HepG2 (cell line): ENCODE measurements at regions not wholly inside any gene's neighbourhood (a gene's known extent, or its start where the extent isn't known, plus 50 kb on each side); places are given as distances from the start of the nearest gene placed in this dataset.

ENCODE experiments used
- ATAC-seq: fragments of 200-7000 bp; cut with Tn5 transposase; 3 replicates; pipeline ENCODE4 v1.9.1; 2020; ENCODE audit warnings: mild to moderate bottlenecking, moderate library complexity
- BruUV-seq: library from RNA; stranded (reverse); fragments of 400-500 nt; replicated peaks from 2 replicates; lab custom pipeline; 2021; lab: Mats Ljungman, UMichigan
- CTCF ChIA-PET: fragments of 300-600 bp; formaldehyde crosslinking; extraction: SDS; loops from one replicate; lab custom pipeline; 2021; ENCODE audit warnings: low total read pairs, inconsistent platforms, low intra/inter-chr PET ratio; lab: Yijun Ruan, JAX
- POLR2A ChIA-PET: fragments of 350-600 bp; sonication (Branson Sonifier 250); formaldehyde crosslinking; loops from one replicate; lab custom pipeline; 2020; ENCODE audit warnings: antibody characterized with exemption, inconsistent platforms; lab: Yijun Ruan, JAX
- DNase-seq: peaks from one replicate; pipeline ENCODE4 v3.0.0-alpha.2; 2015; ENCODE audit warnings: low spot score
- FAIRE-seq: peaks from 3 replicates; lab custom pipeline; 2011; peaks lifted over from hg19 to GRCh38; lab: Jason Lieb, UNC
- H2AFZ ChIP-seq: one replicate; pipeline ENCODE4 v1.6.1; 2011; ENCODE audit warnings: low read length, inconsistent platforms
- H3K27ac ChIP-seq: fragments of 300-600 bp; 3 replicates; pipeline ENCODE4 v1.8.0; 2011; ENCODE audit warnings: mixed run types, mild to moderate bottlenecking, mixed read lengths, low read length, inconsistent platforms; ENCODE audit not compliant: insufficient read depth; ENCODE audit errors: extremely low read length
- H3K27me3 ChIP-seq, 2 experiments: fragments of 200-600 bp in 1 of 2; 2 replicates in 1 of 2; 3 replicates in 1 of 2; pipeline versions ENCODE4 v1.6.0 to v1.8.0; 2011; ENCODE audit warnings: low read length in 2 of 2, mild to moderate bottlenecking in 2 of 2, moderate library complexity in 2 of 2, inconsistent platforms in 1 of 2; ENCODE audit not compliant: insufficient read depth in 2 of 2, control insufficient read depth in 1 of 2
- H3K36me3 ChIP-seq, 2 experiments: fragments of 200-600 bp in 1 of 2; replicated peaks in 1 of 2; 2 replicates in 1 of 2; 3 replicates in 1 of 2; pipeline versions ENCODE4 v1.5.1 to v1.8.0; 2011; ENCODE audit warnings: low read length in 2 of 2, inconsistent platforms in 1 of 2; ENCODE audit not compliant: insufficient read depth in 2 of 2, control insufficient read depth in 1 of 2
- H3K4me1 ChIP-seq: 2 replicates; pipeline ENCODE4 v1.5.1; 2012; ENCODE audit warnings: low read length, inconsistent platforms; ENCODE audit not compliant: insufficient read depth
- H3K4me2 ChIP-seq: 2 replicates; pipeline ENCODE4 v1.6.0; 2011; ENCODE audit warnings: low read depth, low read length, inconsistent platforms
- H3K4me3 ChIP-seq, 3 experiments: fragments of 200-600 bp in 1 of 3; sonication (generic), shearing (Covaris generic) in 1 of 3; replicated peaks in 1 of 3; 2 replicates each; pipeline ENCODE4 v1.5.1; 2011 to 2016; ENCODE audit warnings: low read length in 3 of 3, inconsistent platforms in 2 of 3, low read depth in 2 of 3, mild to moderate bottlenecking in 2 of 3, control low read depth in 1 of 3, mixed read lengths in 1 of 3; ENCODE audit not compliant: insufficient read depth in 1 of 3
- H3K79me2 ChIP-seq: one replicate; pipeline ENCODE4 v1.6.1; 2011; ENCODE audit warnings: low read length, inconsistent platforms; ENCODE audit not compliant: insufficient read depth
- H3K9ac ChIP-seq: 2 replicates; pipeline ENCODE4 v1.6.0; 2011; ENCODE audit warnings: mild to moderate bottlenecking, low read depth, low read length, inconsistent platforms; ENCODE audit not compliant: insufficient read depth
- H3K9me3 ChIP-seq: 2 replicates; pipeline ENCODE4 v1.5.1; 2012; ENCODE audit warnings: mild to moderate bottlenecking, low read length
- H4K20me1 ChIP-seq: 2 replicates; pipeline ENCODE4 v1.6.0; 2011; ENCODE audit warnings: inconsistent platforms, mild to moderate bottlenecking, low read length, moderate library complexity; ENCODE audit not compliant: insufficient read depth
- AHR ChIP-seq: IDR thresholded peaks from 2 replicates; pipeline ENCODE4 v1.6.1; 2018; ENCODE audit warnings: missing genetic modification reagents, missing compliant biosample characterization
- CEBPB ChIP-seq: IDR thresholded peaks from 2 replicates; pipeline ENCODE4 v1.6.1; 2011; ENCODE audit warnings: low read depth, low read length, improper control_type of control experiment, borderline replicate concordance
- KDM2A ChIP-seq: sonication (generic); formaldehyde crosslinking; IDR thresholded peaks from 2 replicates; pipeline ENCODE4 v1.4.0; 2020; ENCODE audit warnings: low read depth, missing genetic modification reagents, borderline replicate concordance
- ZNF720 ChIP-seq: sonication (generic); formaldehyde crosslinking; IDR thresholded peaks from 2 replicates; pipeline ENCODE4 v1.4.0; 2020; ENCODE audit warnings: missing genetic modification reagents
- ZNF782 ChIP-seq: sonication (generic); formaldehyde crosslinking; IDR thresholded peaks from 2 replicates; pipeline ENCODE4 v1.4.0; 2020; ENCODE audit warnings: missing genetic modification reagents, mild to moderate bottlenecking, borderline replicate concordance
- WGBS: methylation state at CpG from one replicate; pipeline ENCODE4 v1.1.6; 2017; ENCODE audit warnings: low lambda C conversion rate; 5-methylcytosine and 5-hydroxymethylcytosine counted together
- in situ Hi-C: cut with HindIII; loops from 2 replicates; pipeline ENCODE4 v1.10.0; 2017; ENCODE audit warnings: low pct_unique_long_range_greater_than_20kb; ENCODE audit not compliant: extremely low pct_ligation_motif_present
- intact Hi-C: fragments of 100-400 bp; cut with micrococcal nuclease; formaldehyde crosslinking; loops from one replicate; pipeline ENCODE4 v1.10.0; 2022; ENCODE audit not compliant: unreplicated experiment
- TF ChIP-seq, protein P1 (sequence below): sonication (generic); formaldehyde crosslinking; IDR thresholded peaks from 2 replicates; pipeline ENCODE4 v1.5.1; 2020; ENCODE audit warnings: mild to moderate bottlenecking, missing genetic modification reagents, moderate library complexity
- TF ChIP-seq, protein P2 (sequence below): sonication (generic); formaldehyde crosslinking; IDR thresholded peaks from 2 replicates; pipeline ENCODE4 v1.8.0; 2022; ENCODE audit warnings: mild to moderate bottlenecking, missing genetic modification reagents; ENCODE audit not compliant: insufficient replicate concordance
- TF ChIP-seq, protein P3 (sequence below): sonication (generic); formaldehyde crosslinking; IDR thresholded peaks from 2 replicates; pipeline ENCODE4 v1.4.0; 2020; ENCODE audit warnings: missing genetic modification reagents, borderline replicate concordance
- TF ChIP-seq, protein P4 (sequence below): sonication (generic); formaldehyde crosslinking; IDR thresholded peaks from 2 replicates; pipeline ENCODE4 v1.4.0; 2020; ENCODE audit warnings: mild to moderate bottlenecking, missing genetic modification reagents
- TF ChIP-seq, protein P5 (sequence below), 2 experiments: IDR thresholded peaks; 2 replicates each; pipeline ENCODE4 v1.6.1; 2011 to 2012; ENCODE audit warnings: low read length in 2 of 2, borderline replicate concordance in 1 of 2, low read depth in 1 of 2, mild to moderate bottlenecking in 1 of 2, moderate library complexity in 1 of 2

DNA sequence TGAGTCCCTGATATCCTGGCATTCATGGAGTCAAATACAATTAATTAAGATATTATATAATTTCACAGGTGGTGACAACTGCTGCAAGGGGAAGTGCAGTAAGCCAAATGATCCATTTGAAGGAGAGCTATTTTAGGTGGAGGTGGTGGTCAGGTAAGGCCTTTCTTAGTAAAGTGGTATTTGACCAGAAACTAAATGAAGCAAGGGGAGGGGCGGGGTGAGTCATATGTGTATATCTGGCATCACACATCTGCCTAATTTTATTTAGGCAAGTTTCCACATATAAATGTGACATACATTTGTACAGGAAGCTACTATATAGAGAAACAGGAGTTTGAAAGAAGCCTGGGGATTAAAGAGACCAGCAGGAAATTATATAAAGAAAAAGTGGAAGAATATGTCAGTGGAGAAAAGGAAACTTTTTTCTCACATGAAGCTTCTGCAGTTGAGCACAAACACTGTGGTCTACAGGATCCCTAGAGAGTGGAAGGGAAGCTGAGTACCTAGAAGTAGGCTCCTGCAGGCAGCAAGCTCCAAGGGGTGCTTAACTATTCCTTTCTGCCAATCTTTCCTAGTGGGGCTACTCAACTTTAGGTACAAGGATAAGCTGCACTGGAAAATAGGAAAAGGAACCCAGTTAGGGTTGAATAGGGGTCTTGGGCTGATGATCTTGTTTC lies 99.6 kb downstream of the OGFRL1 start:
- POLR2A ChIA-PET = no interaction called here
- intact Hi-C loops = no loop called here
- Histone ChIP-seq H3K9ac (no peak overlapping the region), H3K36me3 (no peaks in the 10 kb centered on the region), H4K20me1 (no peaks in the 10 kb centered on the region), H3K4me3 (no peak overlapping the region), H3K4me1 (no peaks in the 10 kb centered on the region), H3K9me3 (no peaks in the 10 kb centered on the region), H3K79me2 (no peaks in the 10 kb centered on the region), H2AFZ (no peak overlapping the region), H3K27ac (no peak overlapping the region), H3K4me2 (no peak overlapping the region), H3K27me3 (no peaks in the 10 kb centered on the region)
- BruUV-seq = no TSS peak
- ATAC-seq (no peak), DNase-seq (no peak), FAIRE-seq (no peak)
- CTCF ChIA-PET = no interaction called here
- in situ Hi-C loops = loop anchor here (10.0 to 25.0 kb wide), 2 partner anchors 117 to 699 kb away; no protein-coding TSS in a partner anchor
- WGBS = 38% methylated on average over 1 of the region's 1 CpG
- TF ChIP-seq, protein P1, sequence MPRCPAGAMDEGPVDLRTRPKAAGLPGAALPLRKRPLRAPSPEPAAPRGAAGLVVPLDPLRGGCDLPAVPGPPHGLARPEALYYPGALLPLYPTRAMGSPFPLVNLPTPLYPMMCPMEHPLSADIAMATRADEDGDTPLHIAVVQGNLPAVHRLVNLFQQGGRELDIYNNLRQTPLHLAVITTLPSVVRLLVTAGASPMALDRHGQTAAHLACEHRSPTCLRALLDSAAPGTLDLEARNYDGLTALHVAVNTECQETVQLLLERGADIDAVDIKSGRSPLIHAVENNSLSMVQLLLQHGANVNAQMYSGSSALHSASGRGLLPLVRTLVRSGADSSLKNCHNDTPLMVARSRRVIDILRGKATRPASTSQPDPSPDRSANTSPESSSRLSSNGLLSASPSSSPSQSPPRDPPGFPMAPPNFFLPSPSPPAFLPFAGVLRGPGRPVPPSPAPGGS (CRISPR knock-in tag) = no peak
- TF ChIP-seq, protein P2, sequence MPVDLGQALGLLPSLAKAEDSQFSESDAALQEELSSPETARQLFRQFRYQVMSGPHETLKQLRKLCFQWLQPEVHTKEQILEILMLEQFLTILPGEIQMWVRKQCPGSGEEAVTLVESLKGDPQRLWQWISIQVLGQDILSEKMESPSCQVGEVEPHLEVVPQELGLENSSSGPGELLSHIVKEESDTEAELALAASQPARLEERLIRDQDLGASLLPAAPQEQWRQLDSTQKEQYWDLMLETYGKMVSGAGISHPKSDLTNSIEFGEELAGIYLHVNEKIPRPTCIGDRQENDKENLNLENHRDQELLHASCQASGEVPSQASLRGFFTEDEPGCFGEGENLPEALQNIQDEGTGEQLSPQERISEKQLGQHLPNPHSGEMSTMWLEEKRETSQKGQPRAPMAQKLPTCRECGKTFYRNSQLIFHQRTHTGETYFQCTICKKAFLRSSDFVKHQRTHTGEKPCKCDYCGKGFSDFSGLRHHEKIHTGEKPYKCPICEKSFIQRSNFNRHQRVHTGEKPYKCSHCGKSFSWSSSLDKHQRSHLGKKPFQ (CRISPR knock-in tag) = no peak
- TF ChIP-seq ZNF720 (CRISPR knock-in tag) (no peak), ZNF782 (CRISPR knock-in tag) (no peak), CEBPB (no peak), KDM2A (no peak), AHR (CRISPR knock-in tag) (no peak)
- TF ChIP-seq, protein P3, sequence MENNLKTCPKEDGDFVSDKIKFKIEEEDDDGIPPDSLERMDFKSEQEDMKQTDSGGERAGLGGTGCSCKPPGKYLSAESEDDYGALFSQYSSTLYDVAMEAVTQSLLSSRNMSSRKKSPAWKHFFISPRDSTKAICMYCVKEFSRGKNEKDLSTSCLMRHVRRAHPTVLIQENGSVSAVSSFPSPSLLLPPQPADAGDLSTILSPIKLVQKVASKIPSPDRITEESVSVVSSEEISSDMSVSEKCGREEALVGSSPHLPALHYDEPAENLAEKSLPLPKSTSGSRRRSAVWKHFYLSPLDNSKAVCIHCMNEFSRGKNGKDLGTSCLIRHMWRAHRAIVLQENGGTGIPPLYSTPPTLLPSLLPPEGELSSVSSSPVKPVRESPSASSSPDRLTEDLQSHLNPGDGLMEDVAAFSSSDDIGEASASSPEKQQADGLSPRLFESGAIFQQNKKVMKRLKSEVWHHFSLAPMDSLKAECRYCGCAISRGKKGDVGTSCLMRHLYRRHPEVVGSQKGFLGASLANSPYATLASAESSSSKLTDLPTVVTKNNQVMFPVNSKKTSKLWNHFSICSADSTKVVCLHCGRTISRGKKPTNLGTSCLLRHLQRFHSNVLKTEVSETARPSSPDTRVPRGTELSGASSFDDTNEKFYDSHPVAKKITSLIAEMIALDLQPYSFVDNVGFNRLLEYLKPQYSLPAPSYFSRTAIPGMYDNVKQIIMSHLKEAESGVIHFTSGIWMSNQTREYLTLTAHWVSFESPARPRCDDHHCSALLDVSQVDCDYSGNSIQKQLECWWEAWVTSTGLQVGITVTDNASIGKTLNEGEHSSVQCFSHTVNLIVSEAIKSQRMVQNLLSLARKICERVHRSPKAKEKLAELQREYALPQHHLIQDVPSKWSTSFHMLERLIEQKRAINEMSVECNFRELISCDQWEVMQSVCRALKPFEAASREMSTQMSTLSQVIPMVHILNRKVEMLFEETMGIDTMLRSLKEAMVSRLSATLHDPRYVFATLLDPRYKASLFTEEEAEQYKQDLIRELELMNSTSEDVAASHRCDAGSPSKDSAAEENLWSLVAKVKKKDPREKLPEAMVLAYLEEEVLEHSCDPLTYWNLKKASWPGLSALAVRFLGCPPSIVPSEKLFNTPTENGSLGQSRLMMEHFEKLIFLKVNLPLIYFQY (CRISPR knock-in tag) = no peak
- TF ChIP-seq, protein P4, sequence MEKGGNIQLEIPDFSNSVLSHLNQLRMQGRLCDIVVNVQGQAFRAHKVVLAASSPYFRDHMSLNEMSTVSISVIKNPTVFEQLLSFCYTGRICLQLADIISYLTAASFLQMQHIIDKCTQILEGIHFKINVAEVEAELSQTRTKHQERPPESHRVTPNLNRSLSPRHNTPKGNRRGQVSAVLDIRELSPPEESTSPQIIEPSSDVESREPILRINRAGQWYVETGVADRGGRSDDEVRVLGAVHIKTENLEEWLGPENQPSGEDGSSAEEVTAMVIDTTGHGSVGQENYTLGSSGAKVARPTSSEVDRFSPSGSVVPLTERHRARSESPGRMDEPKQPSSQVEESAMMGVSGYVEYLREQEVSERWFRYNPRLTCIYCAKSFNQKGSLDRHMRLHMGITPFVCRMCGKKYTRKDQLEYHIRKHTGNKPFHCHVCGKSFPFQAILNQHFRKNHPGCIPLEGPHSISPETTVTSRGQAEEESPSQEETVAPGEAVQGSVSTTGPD = no peak
- TF ChIP-seq, protein P5, sequence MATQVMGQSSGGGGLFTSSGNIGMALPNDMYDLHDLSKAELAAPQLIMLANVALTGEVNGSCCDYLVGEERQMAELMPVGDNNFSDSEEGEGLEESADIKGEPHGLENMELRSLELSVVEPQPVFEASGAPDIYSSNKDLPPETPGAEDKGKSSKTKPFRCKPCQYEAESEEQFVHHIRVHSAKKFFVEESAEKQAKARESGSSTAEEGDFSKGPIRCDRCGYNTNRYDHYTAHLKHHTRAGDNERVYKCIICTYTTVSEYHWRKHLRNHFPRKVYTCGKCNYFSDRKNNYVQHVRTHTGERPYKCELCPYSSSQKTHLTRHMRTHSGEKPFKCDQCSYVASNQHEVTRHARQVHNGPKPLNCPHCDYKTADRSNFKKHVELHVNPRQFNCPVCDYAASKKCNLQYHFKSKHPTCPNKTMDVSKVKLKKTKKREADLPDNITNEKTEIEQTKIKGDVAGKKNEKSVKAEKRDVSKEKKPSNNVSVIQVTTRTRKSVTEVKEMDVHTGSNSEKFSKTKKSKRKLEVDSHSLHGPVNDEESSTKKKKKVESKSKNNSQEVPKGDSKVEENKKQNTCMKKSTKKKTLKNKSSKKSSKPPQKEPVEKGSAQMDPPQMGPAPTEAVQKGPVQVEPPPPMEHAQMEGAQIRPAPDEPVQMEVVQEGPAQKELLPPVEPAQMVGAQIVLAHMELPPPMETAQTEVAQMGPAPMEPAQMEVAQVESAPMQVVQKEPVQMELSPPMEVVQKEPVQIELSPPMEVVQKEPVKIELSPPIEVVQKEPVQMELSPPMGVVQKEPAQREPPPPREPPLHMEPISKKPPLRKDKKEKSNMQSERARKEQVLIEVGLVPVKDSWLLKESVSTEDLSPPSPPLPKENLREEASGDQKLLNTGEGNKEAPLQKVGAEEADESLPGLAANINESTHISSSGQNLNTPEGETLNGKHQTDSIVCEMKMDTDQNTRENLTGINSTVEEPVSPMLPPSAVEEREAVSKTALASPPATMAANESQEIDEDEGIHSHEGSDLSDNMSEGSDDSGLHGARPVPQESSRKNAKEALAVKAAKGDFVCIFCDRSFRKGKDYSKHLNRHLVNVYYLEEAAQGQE (IDR thresholded peaks at IDR 0.05; ENCODE audit: borderline replicate concordance in 1 of 2, low read depth in 1 of 2, low read length in 2 of 2) = no peak
